ENCODE measurements at regions not wholly inside any gene's neighbourhood (a gene's known extent, or its start where the extent isn't known, plus 50 kb on each side); places are given as distances from the start of the nearest gene placed in this dataset.

GRCh38 chr13:38024431-38024830 is 154.9 kb upstream of the TRPC4 start:
- Histone ChIP-seq H3K4me1 (ENCODE audit: insufficient read depth) (no peaks in the 10 kb centered on the region), H3K27ac (no peak overlapping the region), H3K79me2 (no peaks in the 10 kb centered on the region), H3K9me2 (replicated peaks; ENCODE audit: insufficient read depth) (no peaks in the 10 kb centered on the region), H3K4me3 (no peak overlapping the region), H2AFZ (no peak overlapping the region), H3K36me3 (replicated peaks; ENCODE audit: insufficient read depth, low read depth) (no peaks in the 10 kb centered on the region), H3K4me2 (no peak overlapping the region), H3K9me3 (ENCODE audit: low read depth) (no peaks in the 10 kb centered on the region), H4K20me1 (ENCODE audit: insufficient read depth, poor library complexity, severe bottlenecking) (no peaks in the 10 kb centered on the region), H3K27me3 (no peaks in the 10 kb centered on the region)
- WGBS (ENCODE audit: low lambda C conversion rate, missing lambda C conversion rate): 45% methylated on average over 2 of the region's 2 CpGs
- no peak for DNase-seq (ENCODE audit: low spot score)
- TF ChIP-seq EZH2 (IDR thresholded peaks at IDR 0.05; ENCODE audit: borderline replicate concordance) (no peak), CTCF (IDR thresholded peaks at IDR 0.05; ENCODE audit: poor library complexity) (no peak), EZH2phosphoT487 (IDR thresholded peaks at IDR 0.05; ENCODE audit: low read depth, severe bottlenecking, unreplicated experiment) (no peak)

- TF ChIP-seq EZH2phosphoT487 (IDR thresholded peaks at IDR 0.05; ENCODE audit: low read depth, severe bottlenecking, unreplicated experiment) (no peak), CTCF (IDR thresholded peaks at IDR 0.05; ENCODE audit: poor library complexity) (no peak), EZH2 (IDR thresholded peaks at IDR 0.05; ENCODE audit: borderline replicate concordance) (no peak)
- DNase-seq (ENCODE audit: low spot score): no peak
- no peaks in the 10 kb centered on the region for H3K4me1 ChIP-seq (ENCODE audit: insufficient read depth)
- no peak overlapping the region for H3K4me3 ChIP-seq
- 95% methylated on average over 2 of the region's 2 CpGs for WGBS (ENCODE audit: low lambda C conversion rate, missing lambda C conversion rate)
- no peaks in the 10 kb centered on the region for H3K79me2 ChIP-seq
- no peaks in the 10 kb centered on the region for H3K36me3 ChIP-seq (replicated peaks; ENCODE audit: insufficient read depth, low read depth)
- no peak overlapping the region for H3K4me2 ChIP-seq
- peaks cover 10% of the 10 kb centered on the region for H3K9me3 ChIP-seq (ENCODE audit: low read depth)
- H3K27ac ChIP-seq: no peak overlapping the region
- H2AFZ ChIP-seq: no peak overlapping the region
- H4K20me1 ChIP-seq (ENCODE audit: insufficient read depth, poor library complexity, severe bottlenecking): no peaks in the 10 kb centered on the region
- no peaks in the 10 kb centered on the region for H3K9me2 ChIP-seq (replicated peaks; ENCODE audit: insufficient read depth)
- H3K27me3 ChIP-seq: no peaks in the 10 kb centered on the region
Measured at GRCh38 chr13:38017320-38017719, 147.7 kb upstream of the TRPC4 start.

GRCh38 chr13:38013676-38014075 is 144.1 kb upstream of the TRPC4 start:
- peaks cover 10% of the 10 kb centered on the region for H3K9me3 ChIP-seq (ENCODE audit: low read depth)
- TF ChIP-seq CTCF (IDR thresholded peaks at IDR 0.05; ENCODE audit: poor library complexity) (no peak), EZH2phosphoT487 (IDR thresholded peaks at IDR 0.05; ENCODE audit: low read depth, severe bottlenecking, unreplicated experiment) (no peak), EZH2 (IDR thresholded peaks at IDR 0.05; ENCODE audit: borderline replicate concordance) (no peak)
- no peaks in the 10 kb centered on the region for H3K36me3 ChIP-seq (replicated peaks; ENCODE audit: insufficient read depth, low read depth)
- H3K79me2 ChIP-seq: no peaks in the 10 kb centered on the region
- H3K4me1 ChIP-seq (ENCODE audit: insufficient read depth): no peaks in the 10 kb centered on the region
- no peaks in the 10 kb centered on the region for H3K27me3 ChIP-seq
- no peak overlapping the region for H3K27ac ChIP-seq
- H3K4me2 ChIP-seq: no peak overlapping the region
- 96% methylated on average over 1 of the region's 1 CpG for WGBS (ENCODE audit: low lambda C conversion rate, missing lambda C conversion rate)
- H3K4me3 ChIP-seq: no peak overlapping the region
- H2AFZ ChIP-seq: no peak overlapping the region
- no peaks in the 10 kb centered on the region for H3K9me2 ChIP-seq (replicated peaks; ENCODE audit: insufficient read depth)
- H4K20me1 ChIP-seq (ENCODE audit: insufficient read depth, poor library complexity, severe bottlenecking): no peaks in the 10 kb centered on the region
- no peak for DNase-seq (ENCODE audit: low spot score)

GRCh38 chr13:38012096-38012495 is 142.5 kb upstream of the TRPC4 start:
- no peaks in the 10 kb centered on the region for H3K36me3 ChIP-seq (replicated peaks; ENCODE audit: insufficient read depth, low read depth)
- no peak overlapping the region for H3K27ac ChIP-seq
- no peaks in the 10 kb centered on the region for H4K20me1 ChIP-seq (ENCODE audit: insufficient read depth, poor library complexity, severe bottlenecking)
- TF ChIP-seq EZH2 (IDR thresholded peaks at IDR 0.05; ENCODE audit: borderline replicate concordance) (no peak), EZH2phosphoT487 (IDR thresholded peaks at IDR 0.05; ENCODE audit: low read depth, severe bottlenecking, unreplicated experiment) (no peak), CTCF (IDR thresholded peaks at IDR 0.05; ENCODE audit: poor library complexity) (no peak)
- H3K9me2 ChIP-seq (replicated peaks; ENCODE audit: insufficient read depth): no peaks in the 10 kb centered on the region
- no peak overlapping the region for H3K4me3 ChIP-seq
- peaks cover under 1% of the 10 kb centered on the region for H3K9me3 ChIP-seq (ENCODE audit: low read depth)
- H3K4me1 ChIP-seq (ENCODE audit: insufficient read depth): no peaks in the 10 kb centered on the region
- H2AFZ ChIP-seq: no peak overlapping the region
- WGBS (ENCODE audit: low lambda C conversion rate, missing lambda C conversion rate): 95% methylated on average over 4 of the region's 4 CpGs
- no peaks in the 10 kb centered on the region for H3K79me2 ChIP-seq
- H3K27me3 ChIP-seq: no peaks in the 10 kb centered on the region
- no peak overlapping the region for H3K4me2 ChIP-seq
- DNase-seq (ENCODE audit: low spot score): no peak
